ENCODE measurements at regions not wholly inside any gene's neighbourhood (a gene's known extent, or its start where the extent isn't known, plus 50 kb on each side); places are given as distances from the start of the nearest gene placed in this dataset.

GRCh38 chr21:35238119-35238518, 189.0 kb upstream of the RUNX1 start:
- ATAC-seq = no peak
- Mint-ChIP-seq H3K36me3 (no peaks in the 10 kb centered on the region), H3K27ac (no peak overlapping the region)

GRCh38 chr21:35237287-35237686, 188.2 kb upstream of the RUNX1 start:
- intact Hi-C loops (cut with micrococcal nuclease) = no loop called here
- ATAC-seq = no peak

More at GRCh38 chr21:35238119-35238518, 189.0 kb upstream of the RUNX1 start:
- Histone ChIP-seq H3K9me3 (ENCODE audit: control insufficient read depth, insufficient read depth, low read length) (peaks cover 5% of the 10 kb centered on the region), H3K36me3 (ENCODE audit: control insufficient read depth, insufficient read depth, low read length) (no peaks in the 10 kb centered on the region), H3K4me3 (ENCODE audit: low read length) (no peak overlapping the region), H3K27me3 (ENCODE audit: control insufficient read depth, insufficient read depth, low read length) (no peaks in the 10 kb centered on the region), H3K4me1 (ENCODE audit: control insufficient read depth, insufficient read depth, low read length) (no peaks in the 10 kb centered on the region), H3K27ac (ENCODE audit: low read length) (no peak overlapping the region)
- Mint-ChIP-seq H3K9me3 (no peaks in the 10 kb centered on the region), H3K4me3 (no peak overlapping the region), H3K27me3 (ENCODE audit: low read depth in 2 of 2) (peaks cover 16 to 17% of the 10 kb centered on the region in 2 donors), H3K4me1 (peaks cover 26 to 27% of the 10 kb centered on the region in 2 donors)
- 88% methylated on average over 2 of the region's 2 CpGs for WGBS (ENCODE audit: insufficient coverage)
- intact Hi-C loops (cut with micrococcal nuclease) = no loop called here
- DNase-seq = no peak
- no peak for TF ChIP-seq CTCF (IDR thresholded peaks at IDR 0.05)

GRCh38 chr21:35236090-35236489, 187.0 kb upstream of the RUNX1 start:
- H3K27ac ChIP-seq (ENCODE audit: low read length) = no peak overlapping the region

More at GRCh38 chr21:35237287-35237686, 188.2 kb upstream of the RUNX1 start:
- peaks cover 26 to 27% of the 10 kb centered on the region in 2 donors for H3K4me1 Mint-ChIP-seq
- H3K9me3 Mint-ChIP-seq = no peaks in the 10 kb centered on the region
- TF ChIP-seq CTCF (IDR thresholded peaks at IDR 0.05) = no peak
- Histone ChIP-seq H3K9me3 (ENCODE audit: control insufficient read depth, insufficient read depth, low read length) (peaks cover 5% of the 10 kb centered on the region), H3K27ac (ENCODE audit: low read length) (no peak overlapping the region), H3K4me3 (ENCODE audit: low read length) (no peak overlapping the region), H3K4me1 (ENCODE audit: control insufficient read depth, insufficient read depth, low read length) (no peaks in the 10 kb centered on the region), H3K27me3 (ENCODE audit: control insufficient read depth, insufficient read depth, low read length) (no peaks in the 10 kb centered on the region), H3K36me3 (ENCODE audit: control insufficient read depth, insufficient read depth, low read length) (no peaks in the 10 kb centered on the region)
- peaks cover 16 to 18% of the 10 kb centered on the region in 2 donors for H3K27me3 Mint-ChIP-seq (ENCODE audit: low read depth in 2 of 2)
- H3K27ac Mint-ChIP-seq = no peak overlapping the region
- no peaks in the 10 kb centered on the region for H3K36me3 Mint-ChIP-seq
- WGBS (ENCODE audit: insufficient coverage) = 65% methylated on average over 2 of the region's 2 CpGs
- H3K4me3 Mint-ChIP-seq = no peak overlapping the region
- DNase-seq = peak in 1 of 2 donors; percentile 31

More at GRCh38 chr21:35236090-35236489, 187.0 kb upstream of the RUNX1 start:
- TF ChIP-seq CTCF (IDR thresholded peaks at IDR 0.05) = no peak
- no peaks in the 10 kb centered on the region for H3K36me3 ChIP-seq (ENCODE audit: control insufficient read depth, insufficient read depth, low read length)
- no peaks in the 10 kb centered on the region for H3K27me3 ChIP-seq (ENCODE audit: control insufficient read depth, insufficient read depth, low read length)
- no peaks in the 10 kb centered on the region for H3K9me3 Mint-ChIP-seq
- intact Hi-C loops (cut with micrococcal nuclease) = no loop called here
- H3K27me3 Mint-ChIP-seq (ENCODE audit: low read depth in 2 of 2) = peaks cover 9 to 14% of the 10 kb centered on the region in 2 donors
- ATAC-seq (no peak), DNase-seq (no peak)
- peaks cover 5% of the 10 kb centered on the region for H3K9me3 ChIP-seq (ENCODE audit: control insufficient read depth, insufficient read depth, low read length)
- no peaks in the 10 kb centered on the region for H3K4me1 ChIP-seq (ENCODE audit: control insufficient read depth, insufficient read depth, low read length)
- no peak overlapping the region for H3K4me3 Mint-ChIP-seq
- H3K4me3 ChIP-seq (ENCODE audit: low read length) = no peak overlapping the region
- H3K27ac Mint-ChIP-seq = no peak overlapping the region
- 100% methylated on average over 1 of the region's 1 CpG for WGBS (ENCODE audit: insufficient coverage)
- peaks cover 26 to 27% of the 10 kb centered on the region in 2 donors for H3K4me1 Mint-ChIP-seq
- H3K36me3 Mint-ChIP-seq = no peaks in the 10 kb centered on the region

Measured in natural killer cell (primary cell).